Tibial artery (tissue), 4 donors: ENCODE measurements at regions not wholly inside any gene's neighbourhood (a gene's known extent, or its start where the extent isn't known, plus 50 kb on each side); places are given as distances from the start of the nearest gene placed in this dataset.

Source experiments
- DNase-seq, 2 donors: peaks; one replicate each; pipeline ENCODE4 v3.0.0-alpha.2; 2019
- H3K27ac ChIP-seq, 2 donors: fragments of 200-600 bp; sonication (generic) in 1 of 2; 1 replicate in 1 of 2; 2 replicates in 1 of 2; pipeline ENCODE4 v1.5.1; 2018 to 2019; ENCODE audit warnings: mild to moderate bottlenecking in 1 of 2
- H3K27me3 ChIP-seq, 2 donors: fragments of 200-600 bp; sonication (generic) in 1 of 2; one replicate each; pipeline versions ENCODE4 v1.5.1 to v1.6.0; 2016 to 2019
- H3K36me3 ChIP-seq, 3 donors: fragments of 200-600 bp; sonication (generic) in 2 of 3; one replicate each; pipeline ENCODE4 v1.5.1; 2016 to 2019; ENCODE audit warnings: mild to moderate bottlenecking in 2 of 3
- H3K4me1 ChIP-seq, 4 donors: fragments of 200-600 bp; sonication (generic) in 2 of 4; 1 replicate in 3 of 4; 2 replicates in 1 of 4; pipeline ENCODE4 v1.5.1; 2016 to 2019
- H3K4me3 ChIP-seq, 2 donors: fragments of 200-600 bp; sonication (generic) in 1 of 2; 1 replicate in 1 of 2; 2 replicates in 1 of 2; pipeline ENCODE4 v1.5.1; 2018 to 2019; ENCODE audit warnings: mild to moderate bottlenecking in 2 of 2
- H3K9me3 ChIP-seq, 3 donors: fragments of 200-600 bp; sonication (generic) in 1 of 3; one replicate each; pipeline ENCODE4 v1.5.1; 2016 to 2019
- intact Hi-C: fragments of 100-400 bp; cut with DNase I; formaldehyde crosslinking; loops from one replicate; pipeline ENCODE4 v1.15.0; 2023; ENCODE audit warnings: low total_unique reads
- TF ChIP-seq, protein P1 (sequence below), 2 experiments: fragments of 200-600 bp in 1 of 2; fragments of 450-650 bp in 1 of 2; IDR thresholded peaks; one replicate each; pipeline ENCODE4 v1.5.1; 2017 to 2019; ENCODE audit warnings: antibody characterized with exemption in 2 of 2, mild to moderate bottlenecking in 1 of 2, moderate library complexity in 1 of 2

- Histone ChIP-seq H3K27ac (no peak overlapping the region), H3K4me3 (no peak overlapping the region), H3K36me3 (no peaks in the 10 kb centered on the region), H3K4me1 (no peaks in the 10 kb centered on the region), H3K27me3 (no peaks in the 10 kb centered on the region), H3K9me3 (no peaks in the 10 kb centered on the region)
- TF ChIP-seq, protein P1, sequence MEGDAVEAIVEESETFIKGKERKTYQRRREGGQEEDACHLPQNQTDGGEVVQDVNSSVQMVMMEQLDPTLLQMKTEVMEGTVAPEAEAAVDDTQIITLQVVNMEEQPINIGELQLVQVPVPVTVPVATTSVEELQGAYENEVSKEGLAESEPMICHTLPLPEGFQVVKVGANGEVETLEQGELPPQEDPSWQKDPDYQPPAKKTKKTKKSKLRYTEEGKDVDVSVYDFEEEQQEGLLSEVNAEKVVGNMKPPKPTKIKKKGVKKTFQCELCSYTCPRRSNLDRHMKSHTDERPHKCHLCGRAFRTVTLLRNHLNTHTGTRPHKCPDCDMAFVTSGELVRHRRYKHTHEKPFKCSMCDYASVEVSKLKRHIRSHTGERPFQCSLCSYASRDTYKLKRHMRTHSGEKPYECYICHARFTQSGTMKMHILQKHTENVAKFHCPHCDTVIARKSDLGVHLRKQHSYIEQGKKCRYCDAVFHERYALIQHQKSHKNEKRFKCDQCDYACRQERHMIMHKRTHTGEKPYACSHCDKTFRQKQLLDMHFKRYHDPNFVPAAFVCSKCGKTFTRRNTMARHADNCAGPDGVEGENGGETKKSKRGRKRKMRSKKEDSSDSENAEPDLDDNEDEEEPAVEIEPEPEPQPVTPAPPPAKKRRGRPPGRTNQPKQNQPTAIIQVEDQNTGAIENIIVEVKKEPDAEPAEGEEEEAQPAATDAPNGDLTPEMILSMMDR (IDR thresholded peaks at IDR 0.05) = no peak
- intact Hi-C loops = no loop called here
- no peak for DNase-seq
Measured at GRCh38 chr5:84791730-84792129, 407.1 kb upstream of the EDIL3 start.

- no peak for DNase-seq
- TF ChIP-seq, protein P1 (IDR thresholded peaks at IDR 0.05) = no peak
- no peak overlapping the region for H3K4me3 ChIP-seq
- no peaks in the 10 kb centered on the region for H3K4me1 ChIP-seq
- H3K27me3 ChIP-seq = no peaks in the 10 kb centered on the region
- H3K36me3 ChIP-seq = no peaks in the 10 kb centered on the region
- H3K9me3 ChIP-seq = no peaks in the 10 kb centered on the region
- no peak overlapping the region for H3K27ac ChIP-seq
- intact Hi-C loops = no loop called here
Measured at GRCh38 chr5:84791138-84791537, 406.5 kb upstream of the EDIL3 start.

DNA sequence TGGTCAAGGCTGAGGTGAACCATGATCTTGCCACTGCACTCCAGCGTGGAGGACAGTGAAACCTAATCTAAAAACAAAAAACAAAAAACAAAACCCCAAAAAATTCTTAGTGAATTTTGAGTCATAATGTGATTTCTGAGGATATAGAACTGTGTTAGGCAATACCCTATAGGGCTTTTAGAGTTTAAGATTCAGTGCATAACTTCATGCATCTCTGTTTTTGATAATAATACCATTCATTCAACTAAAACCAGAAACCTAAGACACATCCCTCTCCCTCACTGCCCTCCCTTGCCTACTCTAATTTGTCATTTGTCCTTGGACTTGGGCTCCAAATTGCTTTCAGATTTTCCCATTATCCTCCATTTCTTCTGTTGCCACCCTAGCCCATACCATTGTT is 405.7 kb upstream of the EDIL3 start:
- Histone ChIP-seq H3K4me3 (no peak overlapping the region), H3K36me3 (no peaks in the 10 kb centered on the region), H3K4me1 (no peaks in the 10 kb centered on the region), H3K27ac (no peak overlapping the region), H3K27me3 (no peaks in the 10 kb centered on the region), H3K9me3 (no peaks in the 10 kb centered on the region)
- TF ChIP-seq, protein P1 (IDR thresholded peaks at IDR 0.05) = no peak
- intact Hi-C loops = no loop called here
- no peak for DNase-seq

- Histone ChIP-seq H3K27me3 (no peaks in the 10 kb centered on the region), H3K4me1 (no peaks in the 10 kb centered on the region), H3K4me3 (no peak overlapping the region), H3K36me3 (no peaks in the 10 kb centered on the region), H3K27ac (no peak overlapping the region), H3K9me3 (no peaks in the 10 kb centered on the region)
- TF ChIP-seq, protein P1 (IDR thresholded peaks at IDR 0.05) = no peak
- intact Hi-C loops = no loop called here
- DNase-seq = no peak
Measured at GRCh38 chr5:84783003-84783402, 398.3 kb upstream of the EDIL3 start.

DNA sequence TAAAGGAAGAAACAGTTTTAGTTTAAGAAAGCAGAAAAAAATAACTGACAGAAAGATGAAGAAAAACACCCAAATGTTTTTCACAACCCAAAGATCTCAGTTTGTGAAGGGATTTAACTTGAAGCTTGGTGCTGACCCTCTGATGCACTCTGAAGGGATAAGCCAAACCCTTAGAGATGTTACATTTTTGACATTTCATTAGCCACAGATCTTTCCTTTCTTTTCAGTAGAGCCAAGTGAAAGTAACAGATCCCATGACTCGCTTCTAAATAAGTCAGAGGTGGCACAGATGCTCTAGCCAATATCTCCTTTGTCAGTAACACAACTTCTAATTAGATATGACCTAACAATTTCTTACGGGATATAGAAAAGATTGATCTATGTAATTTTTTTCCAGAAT is 394.5 kb upstream of the EDIL3 start:
- H3K27me3 ChIP-seq = no peaks in the 10 kb centered on the region
- DNase-seq = no peak
- H3K4me3 ChIP-seq = no peak overlapping the region
- H3K9me3 ChIP-seq = no peaks in the 10 kb centered on the region
- no peaks in the 10 kb centered on the region for H3K36me3 ChIP-seq
- TF ChIP-seq, protein P1 (IDR thresholded peaks at IDR 0.05) = no peak
- intact Hi-C loops = no loop called here
- no peak overlapping the region for H3K27ac ChIP-seq
- no peaks in the 10 kb centered on the region for H3K4me1 ChIP-seq

DNA sequence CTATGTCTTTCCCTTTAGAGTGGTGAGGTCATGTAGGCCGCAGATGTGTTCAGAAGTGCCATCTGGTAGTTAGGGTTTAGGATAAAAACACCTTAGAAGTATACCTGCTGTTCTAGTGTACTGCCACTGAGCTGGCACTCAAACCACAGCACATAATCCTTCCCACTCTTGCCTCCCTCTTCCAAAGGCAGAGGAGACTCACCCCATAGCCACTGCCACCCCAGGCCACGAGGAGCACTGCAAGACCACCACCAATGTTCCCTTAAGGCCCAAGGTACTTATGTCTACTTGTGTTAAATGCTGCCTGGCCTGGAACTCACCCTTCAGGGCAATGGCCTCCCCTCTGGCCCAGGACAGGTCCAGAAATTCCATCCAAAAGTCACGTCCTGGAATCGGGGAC is 379.5 kb upstream of the EDIL3 start:
- H3K4me3 ChIP-seq = no peak overlapping the region
- TF ChIP-seq, protein P1 (IDR thresholded peaks at IDR 0.05) = no peak
- H3K4me1 ChIP-seq = no peaks in the 10 kb centered on the region
- no peaks in the 10 kb centered on the region for H3K9me3 ChIP-seq
- H3K27me3 ChIP-seq = no peaks in the 10 kb centered on the region
- no peak for DNase-seq
- no peaks in the 10 kb centered on the region for H3K36me3 ChIP-seq
- no peak overlapping the region for H3K27ac ChIP-seq
- intact Hi-C loops = no loop called here
